HL-60/S4 treated with retinoic acid at 250 ng/mL for 4 days and 3 days (cell line): ENCODE measurements at regions not wholly inside any gene's neighbourhood (a gene's known extent, or its start where the extent isn't known, plus 50 kb on each side); places are given as distances from the start of the nearest gene placed in this dataset.

ENCODE experiments used
- in situ Hi-C: fragments of 300-500 bp; cut with MboI; formaldehyde crosslinking; loops from 2 replicates; pipeline ENCODE4 v1.7.0; 2022; ENCODE audit warnings: low sequenced_read_pairs

DNA sequence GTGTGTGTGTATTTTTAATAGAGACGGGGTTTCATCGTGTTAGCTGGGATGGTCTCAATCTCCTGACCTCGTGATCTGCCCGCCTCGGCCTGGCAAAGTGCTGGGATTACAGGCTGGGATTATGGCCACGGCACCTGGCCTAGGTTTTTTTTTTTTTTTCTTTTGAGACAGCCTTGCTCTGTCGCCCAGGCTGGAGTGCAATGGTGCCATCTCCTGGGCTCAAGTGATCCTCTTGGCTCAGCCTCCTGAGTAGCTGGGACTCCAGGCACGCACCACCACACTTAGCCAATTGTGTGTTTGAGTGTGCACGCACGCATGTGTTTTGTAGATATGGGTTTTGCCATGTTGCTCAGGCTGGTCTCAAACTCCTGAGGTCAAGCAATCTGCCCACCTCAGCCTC lies 629.8 kb downstream of the ETV1 start:
- in situ Hi-C loops = no loop called here

DNA sequence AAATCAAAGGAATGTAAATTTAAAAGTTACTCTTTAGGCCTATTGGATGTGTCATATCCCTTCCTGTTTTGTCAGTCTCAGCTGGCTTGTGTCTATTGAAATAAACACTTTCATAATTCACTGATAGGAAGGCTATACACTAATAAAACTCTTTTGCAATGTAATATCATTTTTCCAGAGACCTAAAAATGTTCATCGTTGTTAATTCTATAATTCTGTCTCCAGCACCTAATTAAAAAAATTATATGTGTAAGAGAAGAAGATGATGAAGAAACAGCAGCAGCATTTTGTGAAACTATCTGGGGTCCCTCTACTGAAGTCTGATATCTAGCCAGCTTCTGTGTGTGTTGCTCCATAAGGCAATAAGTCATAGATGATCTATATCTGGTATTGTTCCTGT lies 602.7 kb downstream of the ETV1 start:
- in situ Hi-C loops = no loop called here

DNA sequence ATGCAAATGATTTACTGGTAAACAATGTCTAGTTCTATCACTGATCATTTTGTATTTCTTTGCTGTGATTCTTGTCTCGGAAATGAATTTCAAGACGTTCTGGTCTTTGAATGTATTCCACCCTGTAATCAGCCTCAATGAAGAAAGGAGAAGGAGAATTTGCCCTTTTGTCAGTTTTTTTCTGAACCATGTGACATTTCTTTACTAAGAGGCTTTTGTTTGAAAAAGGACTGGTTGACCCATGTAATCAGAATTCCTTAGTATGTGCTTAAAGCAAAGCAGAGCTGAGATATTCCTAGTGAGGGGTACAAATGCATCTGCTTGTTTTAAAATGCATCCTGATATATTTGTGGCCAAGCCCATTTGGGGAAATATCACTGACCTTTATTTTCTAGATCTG lies 581.6 kb downstream of the ETV1 start:
- in situ Hi-C loops = no loop called here

DNA sequence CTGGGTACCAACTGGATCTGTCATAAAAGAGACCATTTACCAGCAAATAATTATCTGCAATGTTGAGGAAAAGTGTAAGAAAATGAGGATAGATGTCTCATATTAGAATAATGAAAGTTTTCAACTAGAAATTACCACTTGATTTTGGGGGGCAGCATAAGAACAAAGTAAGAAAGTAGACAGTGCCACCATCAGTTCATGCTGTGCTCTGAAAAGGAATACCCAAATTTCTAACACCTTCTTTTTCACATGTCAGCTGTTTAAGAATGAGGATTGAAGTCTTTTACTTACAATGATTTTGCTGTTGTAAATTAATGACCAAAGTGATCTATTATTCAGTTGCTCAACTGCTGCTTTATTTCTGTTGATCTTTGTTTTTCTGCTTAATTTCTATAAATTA lies 578.3 kb downstream of the ETV1 start:
- in situ Hi-C loops = no loop called here

DNA sequence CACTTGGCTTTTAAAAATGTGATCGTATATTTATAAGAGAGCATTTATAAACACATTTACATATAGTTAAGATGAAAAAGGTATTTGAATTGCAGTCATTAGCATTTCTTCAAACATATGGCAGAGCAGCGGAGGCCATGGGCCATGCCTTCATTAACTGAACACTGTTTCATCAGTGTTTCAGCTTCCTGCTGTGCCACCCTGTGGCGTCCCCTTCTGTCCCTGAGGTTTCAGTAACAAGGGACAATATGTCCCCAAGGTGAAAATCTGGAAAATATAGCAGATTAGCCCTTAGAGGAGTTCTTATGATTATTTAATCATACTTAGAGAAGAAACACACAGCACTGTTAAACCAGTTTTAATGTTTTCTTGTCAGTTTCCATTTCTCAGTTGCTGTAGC lies 577.8 kb downstream of the ETV1 start:
- in situ Hi-C loops = no loop called here

DNA sequence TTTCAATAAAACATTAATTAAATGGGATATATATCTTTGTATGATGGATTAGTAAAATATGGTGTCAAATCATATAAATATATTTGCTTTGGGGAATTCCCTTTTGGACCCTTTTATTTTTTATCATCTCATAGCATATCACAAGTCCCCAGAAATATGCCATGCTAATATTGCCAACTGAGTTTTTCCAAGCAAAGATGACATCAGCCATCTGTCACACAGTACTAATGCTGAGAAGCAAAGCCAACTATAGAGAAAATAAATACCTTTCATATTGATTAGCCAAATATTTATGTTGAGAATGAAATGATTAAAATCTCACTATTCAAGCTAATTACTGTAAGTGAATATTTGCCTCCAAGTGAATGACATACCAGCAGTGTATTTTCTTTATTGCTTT lies 575.3 kb downstream of the ETV1 start:
- in situ Hi-C loops = no loop called here

DNA sequence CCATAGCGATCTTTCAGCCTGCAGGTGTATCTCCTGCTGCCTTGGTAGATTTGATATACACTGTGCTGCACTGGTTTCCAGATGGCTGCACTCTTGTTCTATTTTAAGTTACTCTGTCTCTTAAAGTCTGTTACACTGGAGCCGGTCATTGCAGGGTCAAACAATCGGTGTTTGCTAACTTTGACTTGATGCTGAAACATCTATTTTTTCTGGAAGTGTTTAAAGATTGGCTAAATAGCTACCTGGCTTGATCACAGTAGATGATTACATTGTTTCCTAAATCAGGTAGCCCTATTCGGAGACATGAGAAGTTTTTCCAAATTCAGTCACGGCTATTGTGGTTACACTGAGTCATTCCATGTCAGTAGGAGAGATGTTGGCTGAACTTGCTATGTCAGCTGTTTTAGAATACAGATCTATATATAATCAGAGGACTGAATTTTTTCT lies 574.8 kb downstream of the ETV1 start:
- in situ Hi-C loops = no loop called here

DNA sequence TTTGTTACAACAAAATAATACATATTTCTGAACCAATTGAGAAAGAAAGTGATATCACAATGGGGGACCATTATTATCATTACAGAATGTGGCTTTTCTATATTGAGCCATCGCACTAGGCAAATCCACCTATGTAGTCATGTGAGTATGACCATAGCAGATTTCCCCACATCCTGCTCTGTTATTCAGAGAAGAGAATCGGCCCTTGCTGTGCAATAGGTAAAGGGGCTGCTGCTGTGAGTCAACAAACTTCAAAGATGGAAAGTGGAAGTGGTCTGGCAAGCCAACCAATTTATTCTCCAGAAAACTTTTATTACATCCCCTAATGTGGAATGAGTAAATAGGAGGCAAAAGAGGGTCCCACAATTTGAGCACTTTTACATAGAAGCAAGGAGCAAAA lies 573.4 kb downstream of the ETV1 start:
- in situ Hi-C loops = no loop called here

DNA sequence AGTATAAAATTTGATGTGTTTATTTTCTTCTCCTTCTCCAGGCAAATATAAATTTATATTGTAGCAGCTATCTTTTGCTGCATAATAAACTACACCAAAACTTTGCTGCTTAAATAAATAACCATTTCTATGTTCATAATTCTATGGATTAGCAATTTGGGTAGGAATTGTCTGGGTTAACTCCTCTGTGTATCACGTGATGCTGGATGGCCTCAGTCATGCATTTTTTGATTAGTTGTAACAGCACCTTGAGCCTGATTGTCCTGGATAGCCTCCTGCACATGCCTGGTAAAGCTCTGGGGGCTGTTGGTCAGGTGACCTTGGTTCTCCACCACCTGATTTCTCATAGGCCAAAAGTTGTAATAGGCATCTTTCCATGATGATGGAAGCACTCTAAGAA lies 572.9 kb downstream of the ETV1 start:
- in situ Hi-C loops = no loop called here

DNA sequence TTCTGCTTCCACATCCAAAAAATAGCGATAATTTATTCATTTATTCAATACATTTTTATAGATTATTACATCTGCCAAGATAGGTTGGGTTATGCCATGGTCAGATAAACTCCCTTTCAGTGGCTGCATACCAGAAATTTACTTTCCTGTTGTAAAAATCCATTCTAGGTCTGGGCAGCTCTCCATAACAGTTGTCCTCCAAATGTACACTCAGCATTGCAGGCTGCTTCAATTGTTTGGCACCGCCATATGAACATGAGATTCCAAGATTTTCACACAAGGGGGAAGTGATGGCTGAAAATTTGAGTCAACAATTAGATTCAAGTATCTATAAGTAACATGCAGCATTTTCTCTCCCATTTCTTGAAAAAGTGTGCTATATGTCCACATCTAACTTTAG lies 568.7 kb downstream of the ETV1 start:
- in situ Hi-C loops = no loop called here

DNA sequence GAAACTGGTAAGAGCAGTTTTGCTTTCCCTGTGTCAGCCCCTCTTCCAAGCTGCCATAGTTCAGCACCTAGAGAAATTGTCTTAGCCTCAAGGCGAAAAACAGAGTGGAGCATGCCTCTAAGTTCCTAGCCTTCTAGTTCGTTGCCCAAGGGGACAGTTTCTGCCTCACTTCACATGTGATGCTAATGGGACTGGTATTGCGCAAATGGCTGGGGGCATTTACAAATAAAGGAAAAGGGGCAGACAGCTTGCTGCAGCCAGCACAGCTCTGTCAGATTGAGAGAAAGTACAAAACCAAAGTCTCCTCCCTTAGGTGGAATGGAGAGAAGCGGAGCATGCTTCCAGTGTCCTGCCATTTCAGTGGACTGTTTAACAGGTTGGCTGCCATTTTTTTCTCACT lies 567.7 kb downstream of the ETV1 start:
- in situ Hi-C loops = no loop called here

DNA sequence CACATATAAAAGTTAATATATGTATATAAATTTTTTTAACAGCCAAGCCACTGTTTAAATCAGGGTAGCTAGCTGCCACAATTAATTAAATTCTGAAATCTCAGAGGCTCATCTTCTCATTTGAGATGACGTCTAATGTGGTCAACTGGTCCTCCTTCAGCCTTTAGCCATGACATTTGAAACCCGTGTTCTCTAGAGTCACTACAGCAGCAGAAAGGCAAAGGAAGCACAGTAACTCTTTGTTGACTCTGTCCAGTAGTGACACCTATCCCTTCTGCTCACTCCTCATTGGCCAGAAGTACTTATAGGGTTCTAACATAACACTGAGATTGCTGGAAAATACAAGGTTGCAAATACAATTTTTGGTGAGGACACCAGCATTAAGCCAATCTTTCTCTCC lies 555.5 kb downstream of the ETV1 start:
- in situ Hi-C loops = no loop called here

DNA sequence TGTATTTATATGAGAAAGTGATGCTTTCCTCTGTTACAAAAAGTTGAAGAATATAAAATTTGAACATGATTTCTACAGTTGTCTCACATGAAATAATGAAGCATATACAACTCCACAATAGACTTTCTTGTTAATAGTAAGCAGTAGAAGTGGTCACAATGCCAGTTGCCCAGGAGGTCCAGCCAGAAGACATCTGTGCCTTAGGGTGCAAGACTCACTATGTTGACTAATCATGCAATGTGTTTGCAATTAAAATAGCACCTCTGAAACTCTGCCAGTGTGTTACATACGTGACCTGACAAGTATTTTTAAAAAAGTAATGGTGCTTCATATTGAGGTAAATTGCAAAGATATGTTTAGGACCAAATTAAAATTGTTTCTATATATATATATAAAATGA lies 547.2 kb downstream of the ETV1 start:
- in situ Hi-C loops = no loop called here

DNA sequence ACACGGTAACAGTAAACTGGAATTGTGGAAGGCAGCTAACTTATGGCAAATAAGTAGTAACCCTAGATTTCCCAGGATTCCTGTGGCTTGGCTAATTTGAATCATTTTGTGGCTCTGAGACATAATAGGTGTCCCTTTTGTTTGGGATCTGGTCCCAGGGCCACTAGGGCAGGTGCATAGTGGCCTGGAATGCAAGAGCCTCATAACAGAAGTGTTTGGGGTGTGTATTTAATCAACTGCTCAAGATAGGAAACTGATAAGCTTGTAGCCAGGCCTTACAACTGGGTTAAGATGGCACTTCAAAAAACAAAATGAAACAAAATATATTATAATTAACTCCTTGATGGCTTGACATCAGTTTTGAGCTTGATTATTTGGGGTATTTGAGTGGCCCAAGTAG lies 541.8 kb downstream of the ETV1 start:
- in situ Hi-C loops = no loop called here

DNA sequence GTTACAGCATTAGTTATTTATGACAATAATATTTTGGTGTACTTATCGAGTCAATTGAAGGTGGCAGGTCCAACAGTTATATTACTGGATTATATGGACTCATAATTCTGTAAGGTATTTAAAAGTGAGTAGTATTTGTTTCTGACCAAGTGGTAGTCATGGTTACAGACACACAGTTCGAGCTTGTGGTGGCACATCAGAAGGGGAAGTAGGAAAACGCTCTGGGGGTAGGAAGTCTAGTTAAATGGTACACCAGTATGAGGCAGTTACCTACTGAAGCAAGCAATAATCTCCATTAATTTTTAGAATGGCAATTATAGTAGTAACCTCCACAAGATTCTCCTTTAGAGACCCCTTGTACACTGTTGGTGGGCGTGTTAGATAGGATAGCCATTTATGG lies 541.2 kb downstream of the ETV1 start:
- in situ Hi-C loops = no loop called here

DNA sequence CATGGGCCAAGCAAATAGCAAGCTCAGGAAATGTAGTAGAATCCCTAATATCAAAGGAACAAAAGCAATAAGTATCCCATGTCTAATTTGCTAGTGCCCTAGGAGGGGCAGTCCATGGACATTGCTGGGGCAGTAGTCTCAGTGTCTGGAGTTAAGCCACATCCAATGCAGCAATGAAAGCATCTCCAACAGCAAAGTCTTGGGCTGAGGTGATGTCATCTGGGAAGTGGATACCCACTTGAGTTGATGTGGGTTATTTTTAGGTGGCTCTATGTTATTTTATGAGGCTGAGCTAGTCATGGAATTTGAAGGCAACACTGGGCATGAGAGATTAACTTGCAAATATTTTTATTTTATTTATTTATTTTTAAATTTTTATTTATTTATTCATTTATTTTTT lies 540.0 kb downstream of the ETV1 start:
- in situ Hi-C loops = no loop called here

DNA sequence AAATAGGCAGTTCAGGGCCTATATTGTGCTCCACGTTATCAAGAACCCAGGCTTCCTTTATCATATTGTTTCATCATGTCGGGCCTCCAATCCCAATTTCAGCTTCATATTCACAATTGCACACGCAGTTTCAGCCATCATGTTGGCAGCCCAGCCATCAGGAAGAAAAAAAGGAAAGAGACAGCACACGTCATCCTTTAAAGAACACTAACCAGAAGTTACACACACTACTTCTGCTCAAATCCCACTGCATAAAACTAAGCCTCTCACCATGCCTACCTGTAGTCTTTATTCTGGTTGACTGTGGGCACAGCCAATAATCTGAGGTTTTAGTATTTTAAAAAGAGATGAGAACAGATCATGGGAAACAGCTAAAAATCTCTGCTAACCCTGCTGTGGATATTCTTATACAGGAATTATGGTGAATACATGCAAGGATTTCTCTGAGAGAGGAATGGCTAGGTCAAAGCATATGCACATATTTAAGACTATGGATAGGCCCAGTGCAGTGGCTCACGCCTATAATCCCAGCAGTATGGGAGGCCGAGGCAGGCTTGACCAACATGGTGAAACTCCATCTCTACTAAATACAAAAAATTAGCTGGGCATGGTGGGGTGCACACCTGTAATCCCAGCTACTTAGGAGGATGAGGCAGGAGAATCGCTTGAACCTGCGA lies 534.4 kb downstream of the ETV1 start:
- in situ Hi-C loops = no loop called here

DNA sequence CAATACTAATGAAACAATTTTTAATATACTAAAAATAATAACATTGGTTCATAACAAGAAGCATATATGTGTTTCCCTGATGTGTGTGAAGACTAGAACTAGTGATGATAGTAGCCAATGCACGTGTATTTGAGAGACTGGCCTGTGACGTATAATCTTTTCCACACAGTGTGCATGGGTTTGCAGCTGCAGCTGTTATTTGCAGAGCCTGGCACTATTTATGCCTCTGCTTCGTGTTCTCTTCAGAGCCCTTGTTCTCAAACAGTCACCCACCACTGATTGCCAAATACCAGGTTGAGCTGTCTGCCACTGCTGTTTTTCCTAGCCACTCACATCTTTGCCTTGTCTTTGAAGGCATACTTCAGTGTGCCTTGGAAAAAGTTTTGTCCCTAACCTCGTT lies 531.7 kb downstream of the ETV1 start:
- in situ Hi-C loops = no loop called here

DNA sequence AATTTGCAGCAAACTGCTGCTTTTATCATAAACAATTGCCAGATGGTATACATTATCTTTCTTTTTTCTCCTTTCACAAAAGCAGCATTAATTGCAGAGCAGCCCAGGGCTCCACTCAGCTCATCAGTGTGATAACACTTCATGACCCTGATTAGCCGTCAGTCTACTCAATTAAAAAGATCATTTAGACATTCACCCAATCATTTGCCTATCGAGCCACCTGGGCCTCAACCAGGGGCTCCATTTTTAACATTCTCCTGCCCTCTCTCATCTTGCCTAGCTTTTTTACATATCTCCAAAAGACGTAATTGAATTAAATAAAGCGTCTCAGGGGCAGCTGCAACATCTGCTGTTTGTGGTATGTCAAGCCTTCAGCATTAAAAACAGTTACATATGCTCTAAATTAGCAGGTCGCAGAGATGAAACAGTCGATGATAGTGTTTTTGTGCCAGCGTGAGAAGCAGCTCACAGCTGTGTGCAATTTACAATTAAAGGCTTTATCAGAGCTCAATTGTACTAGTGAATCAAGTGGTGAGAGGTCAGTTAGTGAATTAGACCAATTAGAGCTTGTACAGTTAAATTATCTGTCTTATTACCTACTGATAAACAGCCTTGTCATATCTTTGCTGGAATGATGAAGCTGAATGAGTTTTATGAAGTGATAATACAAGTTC lies 522.5 kb downstream of the ETV1 start:
- in situ Hi-C loops = no loop called here

DNA sequence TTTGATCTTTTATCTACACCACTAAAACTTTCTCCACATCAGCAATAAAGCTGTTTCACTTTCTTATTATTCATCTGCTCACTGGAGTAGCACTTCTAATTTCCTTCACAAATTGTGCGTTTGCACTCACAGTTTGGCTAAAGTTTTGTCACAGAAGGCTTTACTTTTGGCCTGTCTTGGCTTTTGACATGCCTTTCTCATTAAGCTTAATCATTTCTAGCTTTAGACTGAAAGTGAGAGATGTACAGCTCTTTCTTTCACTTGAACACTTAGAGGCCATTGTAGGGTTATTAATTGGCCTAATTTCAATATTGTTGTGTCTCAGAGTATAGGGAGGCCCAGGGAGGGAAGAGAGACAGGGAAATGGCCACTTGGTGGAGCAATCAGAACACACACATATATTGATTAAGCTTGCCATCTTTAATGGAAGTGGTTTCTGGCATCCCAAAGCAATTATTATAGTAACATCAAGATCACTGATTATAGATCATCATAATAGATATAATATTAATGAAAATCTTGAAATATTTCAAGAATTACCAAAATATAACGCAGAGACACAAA lies 512.5 kb downstream of the ETV1 start:
- in situ Hi-C loops = no loop called here

DNA sequence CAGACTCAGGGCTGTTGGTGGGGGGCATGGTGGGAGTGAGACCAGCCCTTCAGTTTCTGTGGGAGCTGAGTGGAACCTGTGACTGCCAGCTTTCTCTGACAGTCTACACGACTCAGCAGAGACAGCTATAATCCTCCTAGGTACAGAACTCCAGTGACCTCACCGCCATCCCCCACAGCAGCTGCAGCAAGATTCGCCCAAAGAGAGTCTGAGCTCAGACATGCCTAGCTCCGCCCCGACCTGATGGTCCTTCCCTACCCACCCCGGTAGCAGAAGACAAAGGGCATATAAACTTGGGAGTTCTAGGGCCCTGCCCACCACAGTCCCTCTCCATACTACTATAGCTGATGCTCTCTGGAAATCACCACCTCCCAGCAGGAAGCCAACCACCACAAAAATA lies 500.1 kb downstream of the ETV1 start:
- in situ Hi-C loops = no loop called here

DNA sequence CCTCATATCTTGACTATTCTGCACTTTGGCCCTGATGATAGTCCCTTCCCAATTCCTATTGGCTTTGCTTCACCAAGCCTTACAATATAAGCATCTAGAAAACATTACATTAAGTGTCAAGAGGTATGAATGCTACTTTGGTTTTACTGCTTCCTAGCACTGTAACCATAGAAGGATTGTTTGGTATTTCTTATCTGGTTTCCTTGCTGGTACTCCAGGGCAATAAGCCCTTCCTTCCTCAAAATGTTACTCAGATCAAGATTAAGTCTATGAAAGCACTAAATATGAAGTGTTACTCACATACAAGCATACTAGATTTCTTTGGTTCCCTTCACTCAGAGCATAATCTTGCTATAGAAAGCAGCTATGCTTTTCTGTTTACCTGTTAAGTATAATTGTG lies 492.5 kb downstream of the ETV1 start:
- in situ Hi-C loops = no loop called here

DNA sequence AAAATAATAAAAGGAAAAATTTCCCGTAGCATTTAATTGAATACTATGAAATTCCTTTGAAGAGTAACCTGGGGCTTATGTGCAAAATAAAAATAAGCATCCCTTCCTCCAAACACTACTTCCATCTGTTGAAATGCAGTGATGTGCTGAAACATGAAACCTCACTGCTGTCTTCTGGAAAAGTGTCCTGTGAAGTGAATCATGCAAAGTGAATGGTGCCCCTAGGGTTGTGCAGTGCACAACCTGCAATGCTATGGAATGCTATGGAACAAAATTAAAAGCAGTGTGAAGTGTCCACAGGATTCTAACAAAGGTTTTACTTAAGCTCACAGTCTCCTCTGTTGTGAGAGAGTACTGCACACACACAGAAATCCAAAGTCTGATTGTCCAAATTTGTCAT lies 480.9 kb downstream of the ETV1 start:
- in situ Hi-C loops = no loop called here
